GM19372 (cell line): ENCODE measurements at regions not wholly inside any gene's neighbourhood (a gene's known extent, or its start where the extent isn't known, plus 50 kb on each side); places are given as distances from the start of the nearest gene placed in this dataset.

Experiments
- ATAC-seq: cut with Tn5 transposase; IDR thresholded peaks from one replicate; pipeline ENCODE4 v1.9.1; 2021; ENCODE audit warnings: mild to moderate bottlenecking, low read depth, moderate library complexity; ENCODE audit not compliant: unreplicated experiment

DNA sequence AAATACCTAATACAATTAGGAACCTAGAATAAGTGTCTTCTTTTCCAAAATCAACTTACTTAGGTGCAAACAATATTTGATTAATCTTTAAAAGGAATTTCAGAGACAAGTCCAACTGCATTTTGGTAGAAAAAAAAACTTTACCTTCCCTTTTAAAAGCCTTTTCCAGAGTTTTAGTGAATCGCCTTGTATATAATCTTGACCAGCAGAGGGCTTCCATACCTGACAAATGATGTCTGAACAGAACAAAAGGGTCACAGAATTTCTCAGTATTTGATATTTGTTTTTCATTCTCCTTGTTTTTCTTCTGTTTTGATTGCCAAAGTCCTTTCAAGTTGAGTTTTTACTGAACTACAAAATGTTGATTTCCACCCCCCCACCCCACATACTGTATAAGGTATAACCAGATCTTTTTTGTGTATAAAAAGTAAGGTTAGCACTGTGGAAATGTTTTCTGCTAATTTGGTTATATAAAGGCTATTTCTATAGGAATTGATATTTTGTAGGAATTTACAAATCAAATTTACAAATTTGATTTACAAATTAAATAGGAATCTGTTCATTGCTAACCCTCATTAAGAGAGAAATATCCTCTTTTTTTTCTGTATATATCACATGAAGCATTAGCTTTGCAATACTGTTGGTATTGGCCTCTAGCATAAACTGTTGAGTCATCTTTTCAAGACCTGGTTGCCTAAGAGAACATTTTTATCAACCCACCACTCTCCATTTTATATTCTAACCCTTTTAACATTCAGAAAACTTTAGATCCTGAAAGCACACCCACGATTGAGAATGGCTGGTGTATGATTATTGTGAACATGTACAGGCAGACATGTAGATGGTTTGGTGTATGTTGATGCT is 464.1 kb upstream of the RARB start:
- ATAC-seq, result no peak

DNA sequence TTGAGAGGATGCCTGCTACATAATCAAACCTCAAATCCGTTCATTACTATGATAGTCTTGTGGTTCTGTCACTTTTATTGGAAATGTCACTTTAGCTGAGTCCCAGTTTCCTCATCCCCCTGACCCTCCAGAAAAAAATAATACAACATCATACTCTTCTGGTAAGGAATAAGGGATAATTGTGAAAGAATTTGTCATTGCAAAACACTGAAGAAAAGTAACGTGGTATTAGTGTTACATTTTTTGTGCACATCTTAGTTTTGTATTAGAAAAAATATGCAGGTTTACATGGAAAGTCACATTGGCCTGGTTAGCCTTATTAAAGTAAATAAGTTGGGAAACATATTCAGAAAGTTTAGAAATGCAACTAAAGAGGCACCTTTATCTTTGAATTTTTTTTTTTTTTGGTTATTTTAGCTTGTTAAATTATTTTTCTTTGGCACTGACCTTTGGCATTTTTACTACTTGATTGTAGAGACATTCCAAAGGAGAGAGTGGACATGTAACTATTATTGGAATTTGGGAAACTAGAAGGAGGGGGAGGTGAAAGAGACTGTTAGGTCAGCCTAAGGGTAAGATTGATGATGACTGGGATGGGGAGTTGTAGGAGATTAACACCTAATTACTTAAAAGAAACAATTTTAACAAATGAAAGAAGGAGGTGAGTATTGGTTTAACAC is 462.2 kb upstream of the RARB start:
- no peak for ATAC-seq

- ATAC-seq, result no peak
Observed at GRCh38 chr3:24968036-24968435, 460.0 kb upstream of the RARB start.

DNA sequence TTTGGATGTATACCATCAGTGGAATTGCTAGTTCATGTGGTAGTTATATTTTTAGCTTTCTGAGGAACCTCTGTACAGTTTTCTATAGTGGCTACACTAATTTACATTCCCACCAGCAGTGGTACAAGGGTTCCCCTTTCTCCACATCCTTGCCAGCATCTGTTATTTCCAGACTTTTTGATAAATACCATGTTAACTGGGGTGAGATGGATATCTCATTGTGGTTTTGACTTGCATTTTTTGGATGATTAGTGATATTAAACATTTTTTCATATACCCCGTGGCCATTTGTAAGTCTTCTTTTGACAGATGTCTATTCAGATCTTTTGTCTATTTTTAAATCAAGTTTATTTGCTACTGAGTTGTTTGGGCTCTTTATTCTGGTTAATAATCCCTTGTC is 455.6 kb upstream of the RARB start:
- ATAC-seq, result no peak

DNA sequence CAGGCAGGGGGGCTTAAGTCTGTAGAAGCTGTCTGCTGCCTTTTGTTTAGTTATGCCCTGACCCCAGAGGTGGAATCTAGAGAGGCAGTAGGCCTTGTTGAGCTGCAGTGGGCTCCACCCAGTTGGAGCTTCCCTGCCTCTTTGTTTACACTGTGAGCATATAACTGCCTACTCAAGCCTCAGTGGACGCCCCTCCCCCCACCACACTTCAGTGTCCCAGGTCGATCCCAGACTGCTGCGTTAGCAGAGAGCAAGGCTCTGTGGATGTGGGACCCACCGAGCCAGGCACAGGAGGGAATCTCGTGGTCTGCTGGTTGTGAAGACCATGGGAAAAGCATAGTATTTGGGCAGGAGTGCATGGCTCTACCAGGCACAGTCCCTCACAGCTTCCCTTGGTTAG is 446.8 kb upstream of the RARB start:
- no peak for ATAC-seq

DNA sequence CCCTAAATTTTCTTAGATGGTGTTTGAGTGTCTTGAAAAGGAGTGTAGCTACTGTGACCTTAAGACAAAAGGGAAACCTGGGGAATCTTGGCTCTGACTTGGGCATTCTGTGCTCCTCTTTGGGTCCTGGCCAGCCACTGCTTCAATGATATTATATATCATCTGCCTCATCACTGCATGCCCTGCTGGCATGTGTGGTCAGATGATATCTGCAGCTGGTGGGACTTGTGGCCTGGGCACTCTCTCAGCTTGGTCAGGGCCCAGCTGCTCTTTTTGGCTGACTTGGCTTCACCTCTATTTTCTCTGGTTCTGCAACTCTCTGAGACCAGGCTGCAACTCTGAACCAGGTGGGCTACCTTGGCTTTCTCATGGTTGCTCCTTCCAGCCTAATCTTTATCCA is 446.1 kb upstream of the RARB start:
- ATAC-seq, result no peak

- ATAC-seq, result no peak
Observed at GRCh38 chr3:24985668-24986067, 442.4 kb upstream of the RARB start.

GRCh38 chr3:24986612-24987011 is 441.5 kb upstream of the RARB start:
- ATAC-seq, result no peak

DNA sequence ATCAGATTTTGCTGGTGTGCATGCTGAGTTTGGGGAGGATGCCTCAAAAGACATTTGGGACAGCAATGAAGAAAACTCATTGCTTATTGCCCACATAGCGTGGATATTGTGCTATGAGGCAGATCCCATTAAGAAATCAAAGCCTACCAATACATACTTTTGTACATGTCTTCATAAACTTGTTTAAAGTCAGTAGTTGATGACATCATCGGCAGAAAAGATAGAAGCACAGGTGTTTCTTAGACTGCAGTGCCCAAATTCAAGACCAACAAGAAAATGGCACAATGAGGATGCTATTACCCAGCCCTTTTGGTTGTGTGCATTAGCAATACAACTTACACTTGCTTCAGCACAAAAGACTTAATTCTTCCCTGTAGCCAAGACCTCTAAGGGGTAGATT is 428.7 kb upstream of the RARB start:
- ATAC-seq, result no peak

DNA sequence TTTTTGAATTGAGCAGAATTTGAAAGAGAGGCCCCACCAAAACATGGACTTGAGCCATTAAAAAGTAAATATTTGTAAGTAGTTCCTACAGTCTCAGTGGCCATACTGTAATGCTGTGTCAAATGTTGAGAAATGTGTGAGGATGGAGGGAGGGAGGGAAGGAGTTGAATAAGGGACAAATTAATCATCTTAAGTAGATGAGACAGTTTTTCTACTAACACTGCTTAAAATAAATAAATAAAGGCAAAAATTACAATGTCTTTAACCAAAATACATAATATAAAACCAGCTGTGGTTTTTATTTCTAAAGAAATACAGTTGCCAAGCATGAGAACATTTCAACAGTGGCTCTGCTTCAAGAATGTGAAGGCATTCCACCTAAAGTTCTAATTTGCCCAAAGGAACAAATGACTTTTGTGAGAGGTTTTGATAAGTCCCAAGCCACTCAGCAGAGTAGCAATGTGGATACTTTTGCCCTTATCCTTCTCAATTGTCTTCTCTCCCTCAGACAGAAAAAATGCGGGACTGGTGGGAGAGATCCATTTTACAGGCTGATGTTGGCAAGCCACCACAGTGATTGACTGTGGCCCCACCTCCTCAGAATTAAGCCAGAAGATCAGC is 427.0 kb upstream of the RARB start:
- ATAC-seq, result no peak

- ATAC-seq, result no peak
Observed at GRCh38 chr3:25002052-25002451, 426.0 kb upstream of the RARB start.

- ATAC-seq, result peak; percentile 89
Observed at GRCh38 chr3:25007974-25008658, 419.9 kb upstream of the RARB start.

GRCh38 chr3:25009665-25010064 is 418.4 kb upstream of the RARB start:
- ATAC-seq, result no peak

- ATAC-seq, result no peak
Observed at GRCh38 chr3:25015599-25015998, 412.5 kb upstream of the RARB start.

DNA sequence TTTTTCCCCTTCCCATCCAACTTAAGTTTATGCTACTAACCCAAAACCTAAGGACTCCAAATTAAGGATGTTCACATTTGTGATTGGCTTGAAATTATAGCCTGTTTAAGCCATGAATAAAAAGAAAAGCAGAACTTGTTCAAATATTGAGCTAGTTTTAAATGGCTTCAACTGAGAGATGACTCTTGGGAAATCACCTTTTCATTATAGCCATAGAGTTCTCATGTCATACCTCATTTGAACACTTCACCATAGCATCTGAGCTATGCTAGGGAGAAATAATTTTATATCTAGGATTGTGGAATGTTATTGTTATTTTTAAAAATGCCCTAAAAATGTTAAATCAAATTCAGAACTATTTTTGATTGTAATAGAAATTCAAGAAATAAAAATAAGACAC is 409.2 kb upstream of the RARB start:
- no peak for ATAC-seq

- ATAC-seq, result no peak
Observed at GRCh38 chr3:25019506-25019905, 408.6 kb upstream of the RARB start.

DNA sequence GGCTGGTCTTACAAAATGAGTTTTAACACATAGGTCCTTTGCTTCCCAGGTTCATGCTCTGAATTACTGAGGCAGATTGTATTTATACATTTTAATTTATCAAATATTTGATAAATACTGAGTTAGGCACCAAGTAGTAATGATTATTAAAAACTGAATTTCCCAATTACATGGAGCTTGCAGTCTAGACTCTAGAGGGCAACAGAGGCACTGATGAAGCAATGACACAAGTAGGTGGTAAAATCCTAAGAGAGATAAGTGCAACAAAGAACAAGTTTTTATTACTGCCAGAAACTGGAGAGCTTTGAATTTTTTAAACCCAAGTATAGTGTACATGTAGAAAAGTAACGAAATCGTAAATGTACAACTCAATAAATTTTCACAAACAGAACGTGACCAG is 406.2 kb upstream of the RARB start:
- ATAC-seq, result no peak

GRCh38 chr3:25023876-25024275 is 404.2 kb upstream of the RARB start:
- no peak for ATAC-seq

- no peak for ATAC-seq
Observed at GRCh38 chr3:25025236-25025635, 402.8 kb upstream of the RARB start.

DNA sequence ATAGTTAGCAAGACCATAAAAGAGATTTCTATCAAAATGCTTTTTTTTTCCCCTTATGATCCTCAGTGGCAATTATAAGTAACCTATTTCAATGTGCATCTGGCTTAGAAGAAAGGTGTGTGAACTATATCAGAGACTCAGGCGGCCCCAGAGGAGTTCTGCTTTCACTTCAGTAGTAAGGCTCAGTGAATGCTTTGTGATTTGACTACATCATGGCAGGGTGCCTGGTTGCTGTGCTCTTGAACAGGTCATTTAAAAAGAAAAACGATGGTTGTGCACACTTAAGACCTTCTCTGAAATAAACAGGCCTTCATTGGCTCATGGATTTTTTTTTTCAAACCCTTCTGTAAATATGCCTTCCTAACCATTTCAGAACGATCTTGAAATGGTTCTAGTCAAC is 400.4 kb upstream of the RARB start:
- no peak for ATAC-seq

DNA sequence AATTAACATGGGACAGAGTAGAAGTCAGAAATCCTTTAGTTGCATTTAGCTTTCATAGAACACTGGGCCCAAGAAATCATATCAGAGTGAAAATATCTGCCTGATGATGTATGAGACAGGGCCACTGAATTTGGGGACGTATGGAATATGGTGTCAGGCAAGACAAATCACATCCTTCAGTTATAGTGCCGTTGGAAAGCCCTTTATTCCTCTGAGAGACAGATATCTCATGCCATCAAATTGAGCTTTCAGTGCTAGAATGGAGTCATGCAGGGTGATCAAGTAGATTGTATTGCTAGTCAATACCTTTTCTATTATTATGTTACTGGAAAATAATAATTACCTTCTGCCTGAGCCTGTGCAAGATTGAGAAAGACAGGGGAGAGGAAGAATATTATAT is 398.2 kb upstream of the RARB start:
- ATAC-seq, result no peak
